ENCODE measurements at regions not wholly inside any gene's neighbourhood (a gene's known extent, or its start where the extent isn't known, plus 50 kb on each side); places are given as distances from the start of the nearest gene placed in this dataset.

- TF ChIP-seq CTCF (IDR thresholded peaks at IDR 0.05) (no peak), EZH2 (IDR thresholded peaks at IDR 0.05; ENCODE audit: borderline replicate concordance, insufficient read depth, low read depth, low read length, poor library complexity, severe bottlenecking) (no peak)
These were observed 59.1 kb upstream of the CCL2 start for GRCh38 chr17:34195987-34196386.
